GM19025 (cell line): ENCODE measurements at regions not wholly inside any gene's neighbourhood (a gene's known extent, or its start where the extent isn't known, plus 50 kb on each side); places are given as distances from the start of the nearest gene placed in this dataset.

Experiments used
- ATAC-seq: cut with Tn5 transposase; IDR thresholded peaks from one replicate; pipeline ENCODE4 v1.9.1; 2021; ENCODE audit warnings: mild to moderate bottlenecking, low read depth, moderate library complexity; ENCODE audit not compliant: unreplicated experiment

DNA sequence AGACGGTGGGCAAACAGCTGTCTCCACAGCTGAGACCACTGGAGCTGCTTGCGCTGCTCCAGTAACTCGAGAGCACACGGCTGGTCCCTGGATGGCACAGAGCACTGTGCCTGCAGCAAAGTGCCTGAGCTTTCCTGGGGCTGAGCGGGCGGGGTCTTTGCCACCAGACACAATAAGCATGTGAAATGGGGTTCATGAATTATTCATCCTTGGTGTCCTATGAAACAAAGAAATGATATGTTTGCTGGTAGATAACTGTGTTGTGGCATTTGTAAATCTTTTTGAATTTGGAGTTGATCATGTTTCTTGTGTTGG is 151.7 kb upstream of the MPDZ start:
- no peak for ATAC-seq

DNA sequence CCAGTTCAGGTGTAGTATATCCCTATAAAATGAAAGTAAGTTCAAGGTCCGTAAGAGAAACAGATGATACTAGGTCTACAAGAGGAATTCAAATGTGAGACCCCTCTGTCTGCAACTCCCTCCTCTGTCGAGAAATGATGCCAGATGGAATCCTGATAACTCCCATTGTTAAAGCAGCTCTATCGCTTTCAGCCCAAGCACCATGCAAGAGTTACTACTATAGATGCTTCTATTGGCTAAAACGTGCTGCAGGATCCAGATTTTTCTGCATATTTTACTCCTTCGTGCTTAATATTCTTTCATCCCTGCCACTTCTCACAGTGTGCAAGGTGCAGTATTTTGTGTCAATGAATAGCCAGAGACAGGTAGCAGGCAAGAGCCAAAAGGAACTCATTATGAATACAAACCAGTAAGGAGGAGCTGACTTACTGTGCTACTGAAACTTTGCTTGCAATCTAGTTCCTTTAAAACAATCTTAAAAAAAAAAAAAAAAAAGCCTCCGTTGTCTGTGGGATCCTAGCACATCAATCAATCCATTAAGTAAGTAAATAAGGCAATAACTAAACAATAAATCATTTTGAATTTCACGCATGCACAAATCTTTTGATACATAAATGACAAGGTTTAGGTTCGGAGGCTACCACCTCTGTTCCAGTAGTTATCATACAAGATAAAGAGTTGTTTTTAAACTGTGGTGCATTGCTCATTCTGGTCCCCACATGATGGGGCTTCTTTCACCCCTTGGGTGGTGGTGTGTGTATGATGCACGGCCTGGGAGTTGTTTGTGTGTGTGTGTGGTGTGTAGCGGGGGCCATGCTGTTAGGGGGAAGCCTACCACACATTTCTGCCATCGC is 151.1 kb upstream of the MPDZ start:
- no peak for ATAC-seq

DNA sequence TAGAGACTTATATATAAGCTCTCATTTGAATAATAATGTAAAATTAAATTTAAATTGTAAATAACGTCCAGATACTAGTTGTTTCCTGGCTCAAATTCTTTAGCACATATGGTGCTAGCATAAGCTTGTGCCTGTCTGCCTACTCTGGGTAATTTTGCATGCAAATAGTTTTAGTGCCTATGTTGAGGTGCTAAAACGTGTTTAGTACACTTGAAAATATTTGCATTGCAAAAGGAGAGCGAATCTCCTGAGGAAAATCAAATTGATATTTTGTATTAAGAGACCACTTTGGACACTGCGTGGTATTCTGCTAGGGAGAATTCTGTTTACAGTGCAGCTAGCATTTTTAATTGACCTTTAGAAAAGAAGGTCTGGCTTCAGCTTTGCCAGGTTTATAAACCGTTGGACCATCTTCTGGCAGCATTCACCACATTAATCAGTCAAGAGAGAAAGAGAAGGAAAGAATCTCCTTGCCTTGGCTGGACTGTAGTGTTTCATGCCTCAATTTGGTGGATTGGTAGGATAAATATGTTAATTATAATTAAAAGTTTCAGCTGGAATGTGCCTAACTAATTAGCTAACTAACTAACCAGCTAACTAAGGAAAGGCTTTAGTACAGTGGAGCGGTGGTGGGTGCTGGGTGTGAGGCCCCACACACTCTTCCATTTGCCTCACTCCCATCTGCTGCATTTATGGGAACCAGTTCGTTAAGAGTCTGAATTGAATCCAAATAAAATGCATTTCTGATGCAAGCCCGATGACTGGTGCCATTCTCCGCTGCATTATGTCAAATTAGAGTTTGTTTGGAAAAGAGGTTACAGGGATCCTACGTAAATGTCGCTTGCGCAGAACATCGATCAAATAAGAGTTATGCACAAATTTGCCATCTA is 150.1 kb upstream of the MPDZ start:
- no peak for ATAC-seq

DNA sequence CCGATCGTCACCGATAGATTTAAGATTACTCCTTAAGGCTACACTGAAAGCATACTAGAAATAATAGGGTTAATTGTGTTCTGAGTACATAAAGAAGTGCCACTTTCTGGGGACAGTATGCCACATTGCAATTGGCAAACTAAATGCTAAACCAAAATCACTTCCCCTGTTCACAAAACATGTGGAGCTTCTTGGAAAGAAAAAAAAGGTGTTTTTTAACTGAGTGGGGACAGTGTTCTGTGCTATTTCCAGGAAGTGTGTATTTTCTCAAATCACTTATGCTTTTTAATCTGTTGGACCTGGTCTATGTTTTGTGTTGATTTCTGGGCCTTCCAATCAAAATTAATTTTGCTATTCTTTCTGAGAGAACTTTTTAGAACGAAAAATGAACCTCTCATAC is 149.3 kb upstream of the MPDZ start:
- no peak for ATAC-seq

DNA sequence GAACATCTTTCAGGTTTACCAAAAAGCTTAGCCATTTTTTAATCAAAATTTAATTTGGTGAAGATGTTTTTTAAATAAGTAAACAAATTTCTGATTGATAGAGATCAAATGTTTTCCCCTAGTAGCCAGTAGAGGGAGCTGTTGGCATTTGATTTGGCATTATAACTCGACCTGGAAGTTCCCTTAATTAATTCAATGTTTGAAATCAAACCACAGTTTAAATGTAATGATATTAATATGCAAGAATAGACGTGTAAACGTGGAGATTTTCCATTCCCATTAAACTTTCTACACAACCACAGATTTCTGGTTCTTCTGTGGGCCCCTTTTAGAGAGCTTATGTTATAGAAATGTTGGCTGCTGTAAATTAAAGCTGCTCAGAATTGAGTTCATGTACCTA is 148.1 kb upstream of the MPDZ start:
- no peak for ATAC-seq

DNA sequence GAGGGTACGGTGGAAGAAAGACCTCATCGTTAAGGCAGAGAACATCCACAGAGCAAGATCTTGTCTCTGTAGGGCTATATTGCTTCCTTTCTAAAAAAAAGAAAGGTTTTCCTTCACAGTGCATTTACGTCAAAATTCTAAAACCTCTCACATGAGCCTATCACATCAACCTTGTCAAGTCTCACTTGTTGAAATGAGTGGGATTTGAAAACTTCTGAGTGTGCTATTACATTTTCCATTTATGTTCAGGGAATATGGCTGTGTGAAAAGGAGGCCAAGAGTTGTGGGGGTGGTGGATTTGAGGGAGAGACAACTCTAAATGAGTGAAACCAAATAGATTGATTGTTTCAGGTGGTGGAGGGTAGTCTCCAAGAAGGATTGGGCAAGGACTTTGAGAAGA is 147.1 kb upstream of the MPDZ start:
- no peak for ATAC-seq

DNA sequence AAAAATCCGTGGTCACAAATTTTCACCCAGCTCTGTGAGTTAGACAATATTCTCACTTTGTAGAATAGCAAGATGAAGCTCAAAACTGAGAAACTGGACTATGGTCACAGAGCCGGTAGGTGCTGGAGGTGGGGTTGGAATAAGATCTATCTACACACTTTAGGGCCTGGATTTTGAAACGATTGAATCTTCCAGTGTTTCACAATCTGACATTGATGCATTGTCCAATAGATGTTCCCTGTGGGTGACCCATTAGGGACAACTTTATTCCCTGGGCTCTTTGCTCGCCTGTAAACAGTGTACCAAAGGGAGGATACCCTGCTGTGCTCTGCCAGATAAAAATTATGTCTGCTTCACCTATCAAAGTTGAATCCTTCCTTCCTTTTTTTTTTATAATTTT is 145.4 kb upstream of the MPDZ start:
- ATAC-seq, result no peak

DNA sequence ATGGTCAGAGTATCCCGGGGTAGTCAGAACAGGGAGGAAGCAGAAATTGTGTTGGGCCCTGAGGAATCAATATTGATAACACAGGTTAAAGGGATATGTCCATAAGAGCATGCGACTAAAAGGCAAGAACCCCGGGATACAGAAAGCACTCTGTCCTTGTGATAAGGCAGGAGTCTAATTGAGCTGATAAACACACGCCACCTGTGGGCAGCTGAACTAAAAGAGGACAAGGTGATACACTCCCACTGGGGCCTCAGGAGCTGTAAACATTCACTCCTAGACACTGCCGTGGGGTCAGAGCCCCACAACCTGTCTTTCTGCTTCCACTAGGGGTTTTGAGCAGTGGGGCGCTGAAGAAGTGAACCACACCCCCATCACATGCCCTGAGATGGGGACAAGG is 144.7 kb upstream of the MPDZ start:
- ATAC-seq, result no peak

DNA sequence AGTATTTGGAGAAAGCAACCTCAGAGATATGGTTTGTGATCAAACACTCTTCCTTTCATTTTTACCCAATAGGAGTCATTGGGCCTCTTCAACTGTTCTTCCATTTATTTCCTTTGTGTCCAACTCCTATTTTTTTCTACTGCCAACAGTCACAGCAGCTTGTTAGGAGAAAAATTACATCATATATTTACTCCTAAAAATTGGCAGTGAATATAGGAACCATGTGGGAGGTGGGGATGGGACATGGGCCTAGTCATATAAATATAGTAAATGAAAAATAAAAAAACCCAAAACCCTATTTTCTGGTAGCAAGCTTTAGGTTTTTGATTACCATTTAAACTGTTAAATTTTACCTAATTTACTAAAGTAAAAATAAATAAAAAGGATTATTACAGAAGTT is 134.9 kb upstream of the MPDZ start:
- ATAC-seq, result no peak

DNA sequence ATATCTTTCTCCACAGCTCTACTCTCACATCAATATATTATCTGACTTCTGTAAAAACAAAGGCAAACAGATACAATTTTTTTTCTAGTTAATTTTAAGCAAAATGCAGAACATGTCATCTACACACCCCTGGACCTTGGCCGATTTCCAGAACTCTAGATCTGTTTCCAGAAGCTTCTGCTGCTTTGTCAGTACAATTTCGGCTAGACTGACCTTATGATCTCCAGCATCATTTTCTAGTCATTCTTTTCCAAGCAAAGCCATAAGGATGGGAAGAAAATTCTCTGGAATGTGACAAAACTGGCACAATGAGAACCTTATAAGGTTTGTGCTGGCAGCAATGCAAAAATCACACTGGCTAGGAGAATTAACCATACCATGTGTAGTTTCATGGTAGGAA is 132.8 kb upstream of the MPDZ start:
- ATAC-seq, result no peak

DNA sequence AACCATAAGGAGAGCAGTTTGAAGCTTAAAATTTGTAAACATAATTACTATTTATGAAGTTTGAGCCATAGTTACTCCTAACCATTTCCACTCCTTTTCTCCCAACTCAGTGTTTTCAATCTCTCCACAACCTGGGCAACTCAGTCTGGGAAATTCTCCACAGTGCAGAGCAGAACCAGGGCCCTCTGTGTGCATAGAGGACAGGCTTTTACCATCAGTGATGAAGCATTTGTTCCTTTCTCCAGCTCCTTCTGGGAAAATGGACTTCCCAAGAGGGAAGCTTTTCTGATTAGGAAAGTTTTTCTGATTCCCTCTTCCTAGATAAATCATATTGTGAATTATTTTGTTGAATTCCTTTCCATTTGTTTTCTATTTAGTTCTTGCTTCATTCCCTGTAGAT is 132.3 kb upstream of the MPDZ start:
- no peak for ATAC-seq

DNA sequence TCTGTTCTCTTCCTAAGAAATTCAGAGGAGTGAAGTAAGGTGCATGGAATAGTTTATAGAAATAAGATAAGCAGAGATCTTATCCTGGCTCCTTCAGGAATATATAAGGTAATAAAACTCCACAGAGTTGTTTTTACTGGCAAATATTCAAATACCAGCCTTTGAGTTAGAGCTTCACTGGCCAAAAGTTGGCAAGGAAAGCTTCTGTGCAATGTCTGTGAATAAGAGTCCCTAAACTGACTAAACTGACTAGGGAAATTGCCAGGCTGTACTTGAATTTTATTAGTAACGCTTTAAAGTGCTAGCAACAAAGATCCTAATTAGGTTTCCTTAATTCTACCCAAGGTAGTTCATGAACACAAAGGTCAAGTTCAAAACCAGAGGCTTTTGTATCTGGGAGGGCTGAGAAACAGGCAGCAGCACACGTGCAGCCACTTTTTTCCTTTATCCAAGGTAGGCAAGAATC is 131.1 kb upstream of the MPDZ start:
- no peak for ATAC-seq

DNA sequence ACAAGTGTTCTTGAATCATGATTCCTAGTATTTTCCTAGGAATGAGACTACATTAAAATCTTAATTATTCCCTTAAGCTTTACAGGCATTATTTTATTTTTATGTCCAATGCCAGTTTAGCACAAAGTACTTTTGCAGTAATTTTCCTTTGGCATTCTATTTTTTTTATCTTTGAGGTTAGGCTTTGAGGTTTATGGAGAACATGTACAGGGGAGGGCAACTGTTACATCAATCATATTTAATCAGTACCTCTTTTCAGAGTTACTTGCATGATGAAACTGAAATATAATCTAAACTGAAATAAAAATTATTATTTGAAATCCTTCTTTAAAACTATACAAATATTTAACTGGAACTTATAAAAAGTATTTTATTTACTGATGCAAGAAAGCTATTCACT is 118.2 kb upstream of the MPDZ start:
- ATAC-seq, result no peak

DNA sequence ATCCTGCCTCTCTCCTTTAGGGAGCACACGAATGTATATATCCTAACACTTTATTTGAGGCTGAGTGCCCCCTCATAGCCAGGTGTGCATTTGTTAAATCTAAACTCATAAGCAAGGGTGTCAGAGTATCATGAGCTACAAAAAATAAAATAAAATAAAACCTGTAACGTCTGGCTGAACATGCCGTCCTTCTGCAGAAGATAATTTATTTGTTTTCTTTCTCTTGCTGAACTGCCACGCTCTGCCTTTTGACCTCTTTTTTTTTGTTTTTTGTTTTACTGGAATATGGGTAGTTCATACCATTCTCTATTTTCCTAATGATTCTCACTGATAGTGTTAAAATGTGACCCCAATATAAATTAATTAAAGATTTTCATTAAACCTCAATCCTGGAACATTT is 117.7 kb upstream of the MPDZ start:
- ATAC-seq, result no peak

DNA sequence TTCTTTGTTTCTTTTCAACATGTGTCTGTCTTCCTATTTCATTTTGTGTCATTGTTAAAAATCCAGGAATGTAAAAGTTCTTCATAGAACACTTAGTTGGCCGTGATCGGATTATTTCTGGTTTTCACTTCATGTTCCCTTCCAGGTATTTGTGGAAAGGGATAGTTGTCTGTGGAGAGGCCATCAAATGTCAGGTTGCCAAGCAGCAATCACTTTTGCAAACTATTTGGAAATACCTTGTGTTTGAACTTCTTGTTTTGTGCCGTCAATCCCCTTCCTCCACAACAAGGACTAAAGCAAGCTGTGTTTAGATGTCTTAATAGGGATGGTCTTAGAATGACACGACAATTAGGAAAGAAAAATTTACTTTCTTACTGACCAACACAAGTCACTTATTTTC is 116.9 kb upstream of the MPDZ start:
- ATAC-seq, result no peak

DNA sequence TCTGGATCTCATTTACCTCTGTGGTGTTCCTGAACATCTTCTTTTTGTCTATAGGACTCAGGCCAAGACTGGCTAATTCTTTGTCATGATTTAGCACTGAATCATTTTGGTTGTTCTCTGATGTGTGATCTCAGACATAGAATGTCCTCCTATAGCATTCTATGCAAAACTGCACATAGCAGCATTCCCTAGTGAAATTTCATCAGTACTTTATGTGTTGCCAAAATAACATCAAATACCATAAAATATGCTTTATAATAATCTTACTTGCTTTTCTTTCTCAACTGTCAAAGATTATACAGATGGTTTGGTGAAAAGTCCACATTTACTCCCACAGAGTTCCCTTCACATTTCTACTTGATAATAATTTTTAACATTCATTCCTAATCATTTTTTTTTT is 115.7 kb upstream of the MPDZ start:
- ATAC-seq, result no peak

DNA sequence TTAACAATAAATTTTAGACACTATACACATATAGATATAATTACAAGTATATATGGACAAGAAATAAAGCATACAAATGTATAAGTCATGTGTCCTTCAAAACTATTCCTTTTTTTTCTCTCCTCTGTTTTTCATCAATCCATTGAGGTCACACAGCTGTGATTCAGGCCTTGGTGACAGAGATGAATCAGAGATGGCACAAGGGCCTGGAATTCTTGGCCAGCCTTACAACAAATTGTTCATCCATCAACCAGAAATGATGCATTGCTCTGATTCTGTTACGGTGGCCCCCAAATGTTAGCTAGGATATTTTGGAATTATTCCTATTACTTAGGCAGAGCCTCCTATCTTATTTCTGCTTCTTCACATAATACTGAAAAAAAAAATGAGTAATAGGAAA is 108.7 kb upstream of the MPDZ start:
- no peak for ATAC-seq

DNA sequence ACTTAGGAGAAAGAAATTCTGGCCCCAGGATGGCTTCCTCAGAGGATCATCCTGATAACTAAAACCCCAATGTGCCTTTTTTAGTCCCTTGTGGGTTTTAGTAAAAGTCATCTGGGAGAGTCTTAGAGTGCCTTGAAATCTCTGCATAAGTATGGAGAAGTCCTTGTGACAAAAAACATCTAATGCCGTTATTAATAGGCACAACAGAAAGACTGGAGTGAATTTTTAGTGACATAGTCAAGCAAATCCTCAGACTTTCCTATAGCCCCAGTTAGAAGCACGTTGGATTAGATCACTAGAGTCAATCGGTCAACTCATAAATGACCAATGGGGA is 108.2 kb upstream of the MPDZ start:
- ATAC-seq, result no peak

DNA sequence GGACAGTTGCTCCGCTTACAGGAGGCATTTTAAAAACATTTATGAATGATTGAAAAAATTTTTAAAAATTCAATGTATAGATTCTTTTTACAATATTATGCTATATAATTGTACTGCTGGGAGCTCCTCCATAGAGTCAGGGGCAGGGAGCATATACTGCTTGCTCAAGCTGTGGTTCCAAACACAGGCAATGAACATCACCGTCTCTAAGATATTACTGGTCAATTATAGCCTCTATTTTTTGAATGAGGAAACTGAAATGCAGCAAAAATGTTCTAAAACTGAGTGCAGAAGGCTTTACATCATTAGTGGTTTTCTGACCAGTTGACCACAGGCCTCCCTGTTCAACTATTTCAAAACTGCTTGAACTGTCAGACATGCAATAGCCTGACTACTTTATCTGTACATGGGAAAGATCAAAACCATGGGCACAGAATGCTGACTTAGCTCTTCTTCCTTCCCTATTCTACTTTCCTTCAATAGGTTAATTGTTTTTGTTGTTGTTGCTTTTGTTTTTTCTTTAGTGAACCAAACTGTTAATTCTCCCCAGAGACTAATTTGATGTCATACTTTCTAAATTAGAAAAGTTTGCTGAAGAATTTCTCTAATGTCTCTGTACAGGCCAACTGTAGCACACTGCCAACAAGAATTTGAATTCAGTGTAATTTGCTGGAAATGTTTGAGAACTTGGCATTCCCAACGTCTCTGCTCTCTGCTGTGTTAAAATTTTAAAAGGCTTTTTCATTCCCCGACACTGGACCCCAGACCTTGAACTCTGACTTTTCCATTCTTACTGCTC is 107.6 kb upstream of the MPDZ start:
- no peak for ATAC-seq

DNA sequence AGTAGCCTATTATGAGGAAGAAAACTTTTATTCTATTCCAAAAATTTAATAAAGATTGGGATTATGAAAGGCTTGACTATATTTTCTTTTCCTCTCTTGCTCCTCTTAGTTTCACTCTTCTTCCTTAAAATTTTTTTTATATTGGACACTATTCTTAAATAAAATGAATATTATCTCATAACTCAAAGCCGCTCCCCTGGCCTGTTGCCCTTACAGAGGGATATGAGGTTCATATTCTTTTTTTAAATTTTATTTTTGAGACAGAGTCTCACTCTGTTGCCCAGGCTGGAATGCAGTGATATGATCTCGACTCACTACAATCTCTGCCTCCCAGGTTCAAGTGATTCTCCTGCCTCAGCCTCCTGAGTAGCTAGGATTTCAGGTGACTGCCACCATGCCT is 106.8 kb upstream of the MPDZ start:
- no peak for ATAC-seq

DNA sequence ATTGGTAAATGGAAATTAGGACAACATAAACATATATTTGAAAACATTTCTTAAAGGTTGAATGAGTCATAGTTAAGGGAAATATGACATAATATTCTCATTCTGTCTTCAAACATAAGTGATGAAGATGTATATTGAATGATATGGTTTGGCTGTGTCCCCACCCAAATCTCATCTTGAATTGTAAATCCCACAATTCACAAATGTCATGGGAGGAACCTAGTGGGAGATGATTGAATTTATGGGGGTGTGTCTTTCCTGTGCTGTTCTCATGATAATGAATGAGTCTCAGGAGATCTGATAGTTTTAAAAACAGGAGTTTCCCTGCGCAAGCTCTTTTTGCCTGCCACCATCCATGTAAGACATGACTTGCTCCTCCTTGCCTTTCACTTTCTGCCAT is 104.4 kb upstream of the MPDZ start:
- ATAC-seq, result no peak
